ENCODE measurements at regions not wholly inside any gene's neighbourhood (a gene's known extent, or its start where the extent isn't known, plus 50 kb on each side); places are given as distances from the start of the nearest gene placed in this dataset.

DNA sequence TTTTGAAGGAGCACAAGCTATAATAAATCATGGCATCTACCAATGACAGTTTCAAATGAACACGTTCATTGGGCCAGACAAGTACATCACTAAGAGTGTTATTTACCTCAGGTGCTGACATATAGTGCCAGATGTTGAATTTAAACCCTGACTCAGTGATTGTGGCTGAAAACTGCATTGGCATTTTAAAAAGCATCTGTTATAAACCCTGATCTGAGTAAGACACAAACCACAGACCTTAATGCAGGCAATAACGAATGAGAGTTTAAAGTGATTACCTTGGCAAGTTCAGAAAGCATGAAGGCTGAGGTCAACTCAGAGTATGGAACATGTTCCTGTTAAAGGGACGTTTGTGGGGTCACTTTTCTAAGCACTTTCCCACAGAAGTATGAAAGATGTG, 865.1 kb upstream of the TMPRSS15 start:
- TF ChIP-seq, protein P1, sequence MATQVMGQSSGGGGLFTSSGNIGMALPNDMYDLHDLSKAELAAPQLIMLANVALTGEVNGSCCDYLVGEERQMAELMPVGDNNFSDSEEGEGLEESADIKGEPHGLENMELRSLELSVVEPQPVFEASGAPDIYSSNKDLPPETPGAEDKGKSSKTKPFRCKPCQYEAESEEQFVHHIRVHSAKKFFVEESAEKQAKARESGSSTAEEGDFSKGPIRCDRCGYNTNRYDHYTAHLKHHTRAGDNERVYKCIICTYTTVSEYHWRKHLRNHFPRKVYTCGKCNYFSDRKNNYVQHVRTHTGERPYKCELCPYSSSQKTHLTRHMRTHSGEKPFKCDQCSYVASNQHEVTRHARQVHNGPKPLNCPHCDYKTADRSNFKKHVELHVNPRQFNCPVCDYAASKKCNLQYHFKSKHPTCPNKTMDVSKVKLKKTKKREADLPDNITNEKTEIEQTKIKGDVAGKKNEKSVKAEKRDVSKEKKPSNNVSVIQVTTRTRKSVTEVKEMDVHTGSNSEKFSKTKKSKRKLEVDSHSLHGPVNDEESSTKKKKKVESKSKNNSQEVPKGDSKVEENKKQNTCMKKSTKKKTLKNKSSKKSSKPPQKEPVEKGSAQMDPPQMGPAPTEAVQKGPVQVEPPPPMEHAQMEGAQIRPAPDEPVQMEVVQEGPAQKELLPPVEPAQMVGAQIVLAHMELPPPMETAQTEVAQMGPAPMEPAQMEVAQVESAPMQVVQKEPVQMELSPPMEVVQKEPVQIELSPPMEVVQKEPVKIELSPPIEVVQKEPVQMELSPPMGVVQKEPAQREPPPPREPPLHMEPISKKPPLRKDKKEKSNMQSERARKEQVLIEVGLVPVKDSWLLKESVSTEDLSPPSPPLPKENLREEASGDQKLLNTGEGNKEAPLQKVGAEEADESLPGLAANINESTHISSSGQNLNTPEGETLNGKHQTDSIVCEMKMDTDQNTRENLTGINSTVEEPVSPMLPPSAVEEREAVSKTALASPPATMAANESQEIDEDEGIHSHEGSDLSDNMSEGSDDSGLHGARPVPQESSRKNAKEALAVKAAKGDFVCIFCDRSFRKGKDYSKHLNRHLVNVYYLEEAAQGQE (IDR thresholded peaks at IDR 0.05; ENCODE audit: low read depth), result no peak
- no peak for TF ChIP-seq EGR1 (IDR thresholded peaks at IDR 0.05)
- no peak for TF ChIP-seq NFIC (IDR thresholded peaks at IDR 0.05)
- TF ChIP-seq, protein P2, sequence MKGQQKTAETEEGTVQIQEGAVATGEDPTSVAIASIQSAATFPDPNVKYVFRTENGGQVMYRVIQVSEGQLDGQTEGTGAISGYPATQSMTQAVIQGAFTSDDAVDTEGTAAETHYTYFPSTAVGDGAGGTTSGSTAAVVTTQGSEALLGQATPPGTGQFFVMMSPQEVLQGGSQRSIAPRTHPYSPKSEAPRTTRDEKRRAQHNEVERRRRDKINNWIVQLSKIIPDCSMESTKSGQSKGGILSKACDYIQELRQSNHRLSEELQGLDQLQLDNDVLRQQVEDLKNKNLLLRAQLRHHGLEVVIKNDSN (IDR thresholded peaks at IDR 0.05), result no peak
- no peak for TF ChIP-seq TAF1 (IDR thresholded peaks at IDR 0.05; ENCODE audit: low read depth)
- no peak for TF ChIP-seq FOXM1 (IDR thresholded peaks at IDR 0.05; ENCODE audit: borderline replicate concordance, low read depth)
- no peak for TF ChIP-seq YY1 (IDR thresholded peaks at IDR 0.05; ENCODE audit: low read depth)
- TF ChIP-seq ZBTB7A (IDR thresholded peaks at IDR 0.05; ENCODE audit: low read depth), result no peak
- TF ChIP-seq TCF12 (IDR thresholded peaks at IDR 0.05; ENCODE audit: low read depth), result no peak

DNA sequence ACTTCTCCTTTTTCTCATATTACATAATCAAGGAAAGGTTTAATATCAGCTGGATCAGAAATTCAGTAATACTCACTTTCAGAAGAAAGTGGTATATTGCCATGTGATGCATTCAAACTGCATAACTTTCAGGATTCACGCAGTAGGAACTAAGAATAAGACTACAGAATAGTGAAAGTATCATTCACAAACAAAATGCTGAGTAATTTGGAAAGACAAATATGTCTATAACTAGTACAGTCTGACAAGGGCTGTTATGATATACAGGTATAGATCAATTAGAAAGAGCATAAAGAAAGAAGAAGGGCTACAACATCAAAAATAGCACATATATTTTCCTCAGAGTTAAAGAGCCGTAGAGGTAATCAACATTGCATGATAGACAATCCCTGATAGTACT, 871.5 kb upstream of the TMPRSS15 start:
- TF ChIP-seq FOXM1 (IDR thresholded peaks at IDR 0.05; ENCODE audit: borderline replicate concordance, low read depth), result no peak
- TF ChIP-seq, protein P3, sequence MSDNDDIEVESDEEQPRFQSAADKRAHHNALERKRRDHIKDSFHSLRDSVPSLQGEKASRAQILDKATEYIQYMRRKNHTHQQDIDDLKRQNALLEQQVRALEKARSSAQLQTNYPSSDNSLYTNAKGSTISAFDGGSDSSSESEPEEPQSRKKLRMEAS (IDR thresholded peaks at IDR 0.05), result no peak
- no peak for TF ChIP-seq EP300 (IDR thresholded peaks at IDR 0.05; ENCODE audit: borderline replicate concordance)
- no peak for TF ChIP-seq NFIC (IDR thresholded peaks at IDR 0.05)

DNA sequence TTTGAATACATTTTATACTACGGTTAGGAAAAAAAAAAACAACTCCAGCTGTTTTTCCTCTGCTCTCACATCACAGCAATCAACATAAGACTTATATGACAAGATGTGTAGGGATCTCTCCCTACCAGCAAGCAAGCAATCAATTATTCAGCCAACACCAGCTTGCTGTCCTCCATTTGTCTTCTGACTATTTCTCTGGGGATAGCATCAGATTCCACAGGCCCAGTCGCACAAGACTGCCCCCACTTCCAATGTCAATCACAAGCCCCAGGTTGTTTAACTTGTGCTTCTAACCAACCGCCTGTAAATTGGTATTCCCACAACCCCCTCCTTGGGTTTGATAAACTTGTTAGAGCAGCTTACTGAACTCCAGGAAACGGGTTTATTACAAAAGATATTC, 873.1 kb upstream of the TMPRSS15 start:
- no peak for TF ChIP-seq TEAD4 (IDR thresholded peaks at IDR 0.05)
- TF ChIP-seq, protein P3 (IDR thresholded peaks at IDR 0.05), result no peak
- no peak for TF ChIP-seq NFIC (IDR thresholded peaks at IDR 0.05)
- TF ChIP-seq YY1 (IDR thresholded peaks at IDR 0.05; ENCODE audit: low read depth), result no peak
- no peak for TF ChIP-seq CEBPB (IDR thresholded peaks at IDR 0.05)
- TF ChIP-seq, protein P2 (IDR thresholded peaks at IDR 0.05), result no peak
- no peak for TF ChIP-seq EP300 (IDR thresholded peaks at IDR 0.05; ENCODE audit: borderline replicate concordance)
- TF ChIP-seq CREB1 (IDR thresholded peaks at IDR 0.05; ENCODE audit: low read depth), result no peak
- TF ChIP-seq TCF12 (IDR thresholded peaks at IDR 0.05; ENCODE audit: low read depth), result no peak
- no peak for TF ChIP-seq TAF1 (IDR thresholded peaks at IDR 0.05; ENCODE audit: low read depth)
- TF ChIP-seq EGR1 (IDR thresholded peaks at IDR 0.05), result no peak
- TF ChIP-seq, protein P1 (IDR thresholded peaks at IDR 0.05; ENCODE audit: low read depth), result no peak
- no peak for TF ChIP-seq RAD21 (IDR thresholded peaks at IDR 0.05; ENCODE audit: low read depth)
- TF ChIP-seq ZBTB7A (IDR thresholded peaks at IDR 0.05; ENCODE audit: low read depth), result no peak
- TF ChIP-seq FOXM1 (IDR thresholded peaks at IDR 0.05; ENCODE audit: borderline replicate concordance, low read depth), result no peak

DNA sequence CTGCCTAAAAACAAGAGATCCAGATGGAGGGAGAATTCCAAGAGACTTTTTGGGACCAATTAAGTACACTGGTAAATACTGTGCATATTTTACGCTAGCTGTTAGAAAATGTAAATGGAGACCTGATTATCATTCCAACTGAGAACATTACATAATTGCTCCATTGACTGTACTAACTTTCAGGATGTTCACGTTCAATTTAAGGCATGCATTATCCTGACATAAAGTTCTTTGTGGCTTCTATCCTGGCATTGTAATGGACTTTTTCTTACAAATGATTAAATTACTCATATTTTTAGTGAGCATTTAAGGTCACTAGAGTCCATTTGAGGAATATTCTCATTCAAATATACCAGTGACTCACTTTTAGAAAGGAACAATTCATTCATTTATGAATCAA, 883.3 kb upstream of the TMPRSS15 start:
- no peak for TF ChIP-seq CEBPB (IDR thresholded peaks at IDR 0.05)
- no peak for TF ChIP-seq CREB1 (IDR thresholded peaks at IDR 0.05; ENCODE audit: low read depth)
- no peak for TF ChIP-seq TAF1 (IDR thresholded peaks at IDR 0.05; ENCODE audit: low read depth)
- TF ChIP-seq FOXM1 (IDR thresholded peaks at IDR 0.05; ENCODE audit: borderline replicate concordance, low read depth), result no peak
- no peak for TF ChIP-seq NFIC (IDR thresholded peaks at IDR 0.05)
- TF ChIP-seq EP300 (IDR thresholded peaks at IDR 0.05; ENCODE audit: borderline replicate concordance), result no peak
- no peak for TF ChIP-seq EGR1 (IDR thresholded peaks at IDR 0.05)
- TF ChIP-seq ZBTB7A (IDR thresholded peaks at IDR 0.05; ENCODE audit: low read depth), result no peak
- TF ChIP-seq, protein P2 (IDR thresholded peaks at IDR 0.05), result no peak
- no peak for TF ChIP-seq TCF12 (IDR thresholded peaks at IDR 0.05; ENCODE audit: low read depth)
- TF ChIP-seq RAD21 (IDR thresholded peaks at IDR 0.05; ENCODE audit: low read depth), result no peak
- no peak for TF ChIP-seq YY1 (IDR thresholded peaks at IDR 0.05; ENCODE audit: low read depth)
- TF ChIP-seq, protein P3 (IDR thresholded peaks at IDR 0.05), result no peak
- TF ChIP-seq TEAD4 (IDR thresholded peaks at IDR 0.05), result no peak

DNA sequence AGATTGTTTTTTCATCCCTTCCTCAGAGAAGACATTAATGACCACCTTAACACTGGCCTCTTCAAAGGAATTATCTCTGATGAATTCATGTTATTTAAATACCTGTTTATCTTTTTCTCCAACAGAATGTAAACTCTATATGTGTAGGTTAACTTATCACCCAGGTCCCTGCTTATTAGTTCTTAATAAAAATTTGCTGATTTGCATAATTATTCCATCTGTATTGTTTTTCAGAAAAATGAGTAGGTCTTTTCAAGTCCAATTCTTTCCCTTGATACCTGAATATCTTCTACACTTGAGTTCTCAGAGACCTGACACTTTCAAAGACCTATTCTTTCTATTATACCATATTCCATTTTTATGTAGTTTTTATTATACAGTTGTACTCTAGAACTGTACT, 886.7 kb upstream of the TMPRSS15 start:
- TF ChIP-seq FOXM1 (IDR thresholded peaks at IDR 0.05; ENCODE audit: borderline replicate concordance, low read depth), result no peak
- TF ChIP-seq TEAD4 (IDR thresholded peaks at IDR 0.05), result no peak
- no peak for TF ChIP-seq YY1 (IDR thresholded peaks at IDR 0.05; ENCODE audit: low read depth)
- TF ChIP-seq EP300 (IDR thresholded peaks at IDR 0.05; ENCODE audit: borderline replicate concordance), result no peak
- TF ChIP-seq, protein P1 (IDR thresholded peaks at IDR 0.05; ENCODE audit: low read depth), result no peak
